Myocyte (in vitro differentiated cells): ENCODE measurements at regions not wholly inside any gene's neighbourhood (a gene's known extent, or its start where the extent isn't known, plus 50 kb on each side); places are given as distances from the start of the nearest gene placed in this dataset.

Experiments
- DNase-seq: peaks from one replicate; pipeline ENCODE4 v3.0.0-alpha.2; 2012; ENCODE audit warnings: low read depth

GRCh38 chr6:55642366-55642765, 63.4 kb upstream of the HMGCLL1 start:
- no peak for DNase-seq

DNA sequence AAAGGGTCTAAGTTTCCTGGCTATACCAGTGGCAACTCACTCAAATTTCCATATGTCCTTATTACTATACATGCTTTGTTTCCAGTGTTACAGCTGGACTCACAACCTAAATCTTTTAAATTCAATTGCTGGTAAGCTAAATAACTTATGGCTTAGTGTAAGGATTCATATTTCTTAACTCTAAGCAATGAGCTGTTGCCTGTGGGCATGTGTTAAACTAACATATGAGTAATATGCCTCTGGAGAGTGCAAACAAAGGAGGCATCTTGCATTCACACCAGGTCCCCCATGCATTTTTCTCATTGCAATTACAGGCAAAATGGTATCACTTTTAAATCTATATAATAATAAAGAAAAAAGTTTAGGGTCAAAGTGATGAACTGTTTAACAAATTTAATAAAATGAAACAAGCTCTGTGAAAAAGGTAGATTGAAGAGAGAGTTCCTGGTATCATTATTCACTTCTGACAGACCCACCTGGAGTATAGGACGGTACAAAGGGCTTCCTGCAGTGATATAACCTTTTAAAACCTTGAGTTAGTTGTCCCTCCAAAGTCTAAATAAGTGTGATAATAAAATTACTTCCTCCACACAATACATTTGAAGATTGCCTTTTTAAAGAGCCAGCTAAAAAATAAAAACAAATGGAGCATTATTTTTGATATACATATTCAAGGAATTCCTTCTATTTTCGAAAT, 57.6 kb upstream of the HMGCLL1 start:
- DNase-seq, result no peak

GRCh38 chr6:55633471-55633870, 54.5 kb upstream of the HMGCLL1 start:
- no peak for DNase-seq

DNA sequence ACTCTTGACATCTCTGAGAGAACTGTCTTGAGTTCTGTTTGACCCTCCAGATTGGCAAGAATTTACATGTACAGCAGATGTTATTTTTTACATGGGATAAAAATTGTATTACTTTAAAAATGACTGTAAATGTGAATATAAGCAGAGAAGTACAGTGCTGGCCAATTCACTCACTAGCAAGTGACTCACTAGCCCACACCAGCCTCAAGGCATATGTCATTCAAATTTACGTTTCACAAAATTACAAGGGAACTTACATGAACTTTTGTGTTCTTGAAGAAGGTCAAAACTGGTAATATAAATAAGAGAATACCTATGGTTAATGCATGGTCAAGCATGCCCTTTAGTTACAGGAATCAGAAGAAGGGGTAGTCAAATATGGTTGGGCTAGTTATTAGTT, 54.0 kb upstream of the HMGCLL1 start:
- no peak for DNase-seq
